ENCODE measurements at regions not wholly inside any gene's neighbourhood (a gene's known extent, or its start where the extent isn't known, plus 50 kb on each side); places are given as distances from the start of the nearest gene placed in this dataset.

DNA sequence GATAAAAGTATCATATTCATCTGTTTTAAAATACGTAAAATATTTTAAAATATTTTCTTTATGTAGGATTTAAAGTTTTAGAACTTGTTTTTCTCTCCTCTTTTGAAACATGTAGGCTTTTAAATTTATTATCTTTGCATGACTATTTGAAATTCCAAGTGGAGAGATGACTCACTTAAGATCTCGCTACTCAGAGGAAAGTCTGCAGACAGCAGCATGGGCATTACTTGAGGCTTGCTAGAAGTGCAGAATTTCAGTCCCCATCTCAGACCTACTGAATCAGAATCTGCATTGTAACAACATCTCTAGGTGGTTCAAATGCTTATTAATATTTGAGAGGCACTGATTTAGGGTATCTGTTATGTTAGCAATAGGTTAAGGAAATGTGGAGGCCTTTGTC lies 225.7 kb upstream of the ARX start (continued):
- TF ChIP-seq, protein P1, sequence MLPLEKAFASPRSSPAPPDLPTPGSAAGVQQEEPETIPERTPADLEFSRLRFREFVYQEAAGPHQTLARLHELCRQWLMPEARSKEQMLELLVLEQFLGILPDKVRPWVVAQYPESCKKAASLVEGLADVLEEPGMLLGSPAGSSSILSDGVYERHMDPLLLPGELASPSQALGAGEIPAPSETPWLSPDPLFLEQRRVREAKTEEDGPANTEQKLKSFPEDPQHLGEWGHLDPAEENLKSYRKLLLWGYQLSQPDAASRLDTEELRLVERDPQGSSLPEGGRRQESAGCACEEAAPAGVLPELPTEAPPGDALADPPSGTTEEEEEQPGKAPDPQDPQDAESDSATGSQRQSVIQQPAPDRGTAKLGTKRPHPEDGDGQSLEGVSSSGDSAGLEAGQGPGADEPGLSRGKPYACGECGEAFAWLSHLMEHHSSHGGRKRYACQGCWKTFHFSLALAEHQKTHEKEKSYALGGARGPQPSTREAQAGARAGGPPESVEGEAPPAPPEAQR (tag by site-specific recombination; IDR thresholded peaks at IDR 0.05): no peak
- TF ChIP-seq ZNF10 (tag by site-specific recombination; IDR thresholded peaks at IDR 0.05) (no peak), ZSCAN16 (tag by site-specific recombination; IDR thresholded peaks at IDR 0.05) (no peak), ZNF292 (tag by site-specific recombination; IDR thresholded peaks at IDR 0.05; ENCODE audit: borderline replicate concordance, low read depth) (no peak), ZNF426 (tag by site-specific recombination; IDR thresholded peaks at IDR 0.05) (no peak), ZNF560 (tag by site-specific recombination; IDR thresholded peaks at IDR 0.05; ENCODE audit: borderline replicate concordance) (no peak)
- TF ChIP-seq, protein P2, sequence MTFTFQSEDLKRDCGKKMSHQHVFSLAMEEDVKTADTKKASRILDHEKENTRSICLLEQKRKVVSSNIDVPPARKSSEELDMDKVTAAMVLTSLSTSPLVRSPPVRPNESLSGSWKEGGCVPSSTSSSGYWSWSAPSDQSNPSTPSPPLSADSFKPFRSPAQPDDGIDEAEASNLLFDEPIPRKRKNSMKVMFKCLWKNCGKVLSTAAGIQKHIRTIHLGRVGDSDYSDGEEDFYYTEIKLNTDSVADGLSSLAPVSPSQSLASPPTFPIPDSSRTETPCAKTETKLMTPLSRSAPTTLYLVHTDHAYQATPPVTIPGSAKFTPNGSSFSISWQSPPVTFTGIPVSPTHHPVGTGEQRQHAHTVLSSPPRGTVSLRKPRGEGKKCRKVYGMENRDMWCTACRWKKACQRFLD (tag by site-specific recombination; IDR thresholded peaks at IDR 0.05): no peak
- TF ChIP-seq, protein P3, sequence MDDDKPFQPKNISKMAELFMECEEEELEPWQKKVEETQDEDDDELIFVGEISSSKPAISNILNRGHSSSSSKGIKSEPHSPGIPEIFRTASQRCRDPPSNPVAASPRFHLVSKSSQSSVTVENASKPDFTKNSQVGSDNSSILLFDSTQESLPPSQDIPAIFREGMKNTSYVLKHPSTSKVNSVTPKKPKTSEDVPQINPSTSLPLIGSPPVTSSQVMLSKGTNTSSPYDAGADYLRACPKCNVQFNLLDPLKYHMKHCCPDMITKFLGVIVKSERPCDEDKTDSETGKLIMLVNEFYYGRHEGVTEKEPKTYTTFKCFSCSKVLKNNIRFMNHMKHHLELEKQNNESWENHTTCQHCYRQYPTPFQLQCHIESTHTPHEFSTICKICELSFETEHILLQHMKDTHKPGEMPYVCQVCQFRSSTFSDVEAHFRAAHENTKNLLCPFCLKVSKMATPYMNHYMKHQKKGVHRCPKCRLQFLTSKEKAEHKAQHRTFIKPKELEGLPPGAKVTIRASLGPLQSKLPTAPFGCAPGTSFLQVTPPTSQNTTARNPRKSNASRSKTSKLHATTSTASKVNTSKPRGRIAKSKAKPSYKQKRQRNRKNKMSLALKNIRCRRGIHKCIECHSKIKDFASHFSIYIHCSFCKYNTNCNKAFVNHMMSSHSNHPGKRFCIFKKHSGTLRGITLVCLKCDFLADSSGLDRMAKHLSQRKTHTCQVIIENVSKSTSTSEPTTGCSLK (tag by site-specific recombination; IDR thresholded peaks at IDR 0.05): no peak

DNA sequence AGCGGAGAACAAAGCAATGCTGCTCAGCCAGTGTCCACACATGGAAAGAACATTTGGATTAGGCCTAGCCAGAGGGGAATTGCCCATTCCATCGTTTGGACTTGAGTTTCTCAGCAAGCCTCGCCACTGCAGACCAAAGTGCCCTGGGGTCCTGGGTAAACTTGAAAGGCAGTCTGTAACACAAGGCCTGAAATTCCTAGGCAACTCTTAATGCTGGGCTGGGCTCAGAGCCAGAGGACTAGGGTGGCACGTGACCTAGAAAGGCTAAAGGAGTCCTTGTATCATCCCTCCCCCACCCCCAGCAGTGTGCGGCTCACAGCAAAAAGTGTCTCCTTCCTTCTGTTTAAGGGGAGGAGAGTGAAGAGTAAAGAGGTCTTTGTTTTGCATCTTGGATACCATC lies 210.4 kb upstream of the ARX start:
- CTCF ChIA-PET: no interaction called here
- Histone ChIP-seq H3K36me3 (ENCODE audit: control insufficient read depth in 2 of 2, insufficient read depth in 1 of 2, low read length in 2 of 2) (no peaks in the 10 kb centered on the region), H3K4me3 (ENCODE audit: low read depth, low read length) (no peak overlapping the region), H3K4me1 (ENCODE audit: control insufficient read depth, insufficient read depth, low read length) (no peaks in the 10 kb centered on the region), H3K9me3 (ENCODE audit: control insufficient read depth, insufficient read depth, low read depth, low read length) (no peaks in the 10 kb centered on the region), H3K27ac (ENCODE audit: extremely low read depth, low read depth, low read length) (no peak overlapping the region)
- POLR2A ChIA-PET: no interaction called here
- no peak for TF ChIP-seq BCL11A (tag by site-specific recombination; IDR thresholded peaks at IDR 0.05; ENCODE audit: low read depth)
- TF ChIP-seq GLI4 (tag by site-specific recombination; IDR thresholded peaks at IDR 0.05): no peak
- no peak for TF ChIP-seq ZNF37A (tag by site-specific recombination; IDR thresholded peaks at IDR 0.05)
- TF ChIP-seq ZNF24 (tag by site-specific recombination; IDR thresholded peaks at IDR 0.05): no peak
- TF ChIP-seq, protein P4, sequence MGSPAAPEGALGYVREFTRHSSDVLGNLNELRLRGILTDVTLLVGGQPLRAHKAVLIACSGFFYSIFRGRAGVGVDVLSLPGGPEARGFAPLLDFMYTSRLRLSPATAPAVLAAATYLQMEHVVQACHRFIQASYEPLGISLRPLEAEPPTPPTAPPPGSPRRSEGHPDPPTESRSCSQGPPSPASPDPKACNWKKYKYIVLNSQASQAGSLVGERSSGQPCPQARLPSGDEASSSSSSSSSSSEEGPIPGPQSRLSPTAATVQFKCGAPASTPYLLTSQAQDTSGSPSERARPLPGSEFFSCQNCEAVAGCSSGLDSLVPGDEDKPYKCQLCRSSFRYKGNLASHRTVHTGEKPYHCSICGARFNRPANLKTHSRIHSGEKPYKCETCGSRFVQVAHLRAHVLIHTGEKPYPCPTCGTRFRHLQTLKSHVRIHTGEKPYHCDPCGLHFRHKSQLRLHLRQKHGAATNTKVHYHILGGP (tag by site-specific recombination; IDR thresholded peaks at IDR 0.05): no peak
- TF ChIP-seq ZBTB1 (tag by site-specific recombination; IDR thresholded peaks at IDR 0.05): no peak
- TF ChIP-seq, protein P5, sequence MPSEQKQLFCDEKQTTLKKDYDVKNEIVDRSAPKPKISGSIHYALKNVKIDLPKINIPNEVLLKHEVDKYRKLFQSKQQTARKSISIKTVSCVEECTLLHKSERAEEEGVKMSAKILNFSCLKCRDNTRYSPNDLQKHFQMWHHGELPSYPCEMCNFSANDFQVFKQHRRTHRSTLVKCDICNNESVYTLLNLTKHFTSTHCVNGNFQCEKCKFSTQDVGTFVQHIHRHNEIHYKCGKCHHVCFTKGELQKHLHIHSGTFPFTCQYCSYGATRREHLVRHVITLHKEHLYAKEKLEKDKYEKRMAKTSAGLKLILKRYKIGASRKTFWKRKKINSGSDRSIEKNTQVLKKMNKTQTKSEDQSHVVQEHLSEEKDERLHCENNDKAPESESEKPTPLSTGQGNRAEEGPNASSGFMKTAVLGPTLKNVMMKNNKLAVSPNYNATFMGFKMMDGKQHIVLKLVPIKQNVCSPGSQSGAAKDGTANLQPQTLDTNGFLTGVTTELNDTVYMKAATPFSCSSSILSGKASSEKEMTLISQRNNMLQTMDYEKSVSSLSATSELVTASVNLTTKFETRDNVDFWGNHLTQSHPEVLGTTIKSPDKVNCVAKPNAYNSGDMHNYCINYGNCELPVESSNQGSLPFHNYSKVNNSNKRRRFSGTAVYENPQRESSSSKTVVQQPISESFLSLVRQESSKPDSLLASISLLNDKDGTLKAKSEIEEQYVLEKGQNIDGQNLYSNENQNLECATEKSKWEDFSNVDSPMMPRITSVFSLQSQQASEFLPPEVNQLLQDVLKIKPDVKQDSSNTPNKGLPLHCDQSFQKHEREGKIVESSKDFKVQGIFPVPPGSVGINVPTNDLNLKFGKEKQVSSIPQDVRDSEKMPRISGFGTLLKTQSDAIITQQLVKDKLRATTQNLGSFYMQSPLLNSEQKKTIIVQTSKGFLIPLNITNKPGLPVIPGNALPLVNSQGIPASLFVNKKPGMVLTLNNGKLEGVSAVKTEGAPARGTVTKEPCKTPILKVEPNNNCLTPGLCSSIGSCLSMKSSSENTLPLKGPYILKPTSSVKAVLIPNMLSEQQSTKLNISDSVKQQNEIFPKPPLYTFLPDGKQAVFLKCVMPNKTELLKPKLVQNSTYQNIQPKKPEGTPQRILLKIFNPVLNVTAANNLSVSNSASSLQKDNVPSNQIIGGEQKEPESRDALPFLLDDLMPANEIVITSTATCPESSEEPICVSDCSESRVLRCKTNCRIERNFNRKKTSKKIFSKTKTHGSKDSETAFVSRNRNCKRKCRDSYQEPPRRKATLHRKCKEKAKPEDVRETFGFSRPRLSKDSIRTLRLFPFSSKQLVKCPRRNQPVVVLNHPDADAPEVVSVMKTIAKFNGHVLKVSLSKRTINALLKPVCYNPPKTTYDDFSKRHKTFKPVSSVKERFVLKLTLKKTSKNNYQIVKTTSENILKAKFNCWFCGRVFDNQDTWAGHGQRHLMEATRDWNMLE (tag by site-specific recombination; conservative IDR thresholded peaks at IDR 0.05; ENCODE audit: low read depth): no peak
- no peak for TF ChIP-seq ZNF677 (tag by site-specific recombination; IDR thresholded peaks at IDR 0.05)
- no peak for TF ChIP-seq ZNF560 (tag by site-specific recombination; IDR thresholded peaks at IDR 0.05; ENCODE audit: borderline replicate concordance)
- TF ChIP-seq GLI2 (tag by site-specific recombination; IDR thresholded peaks at IDR 0.05; ENCODE audit: borderline replicate concordance, low read depth): no peak
